ENCODE measurements at regions not wholly inside any gene's neighbourhood (a gene's known extent, or its start where the extent isn't known, plus 50 kb on each side); places are given as distances from the start of the nearest gene placed in this dataset.

DNA sequence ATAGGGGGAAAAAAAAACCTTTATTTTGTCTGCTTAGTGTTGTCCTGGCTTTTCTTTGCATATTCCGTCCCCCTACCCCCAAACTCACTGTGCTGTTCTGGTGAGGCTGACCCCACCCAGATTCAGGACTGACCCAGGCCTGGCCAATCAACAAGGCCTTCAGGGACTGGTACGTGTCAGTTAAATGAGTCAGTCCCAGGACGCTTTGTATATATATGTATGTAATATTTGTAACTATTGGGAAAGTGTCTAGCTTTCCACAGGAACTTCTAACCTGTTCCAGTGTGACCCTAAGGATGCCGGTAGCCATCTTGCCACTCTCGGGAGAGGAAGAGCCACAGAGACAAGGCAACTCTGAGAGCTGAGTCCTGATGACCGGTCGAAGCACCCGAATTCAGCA lies 107.4 kb downstream of the VCPKMT start:
- H3K18ac ChIP-seq (ENCODE audit: extremely low read depth, low read length), result no peak overlapping the region
- H3K9me3 ChIP-seq (ENCODE audit: insufficient read depth in 2 of 2, low read depth in 1 of 2, low read length in 1 of 2), result no peaks in the 10 kb centered on the region
- H2BK20ac ChIP-seq (ENCODE audit: low read length), result no peak overlapping the region
- H4K8ac ChIP-seq (ENCODE audit: extremely low read depth, insufficient read depth, low read length), result no peak overlapping the region
- H2BK5ac ChIP-seq (ENCODE audit: low read depth, low read length), result no peak overlapping the region
- no peak overlapping the region for H3K9ac ChIP-seq (replicated peaks in 1 of 4; ENCODE audit: extremely low read depth in 1 of 4, low read depth in 3 of 4, low read length in 3 of 4)
- H3K14ac ChIP-seq (ENCODE audit: insufficient read length), result no peak overlapping the region
- no peak overlapping the region for H3K23ac ChIP-seq (ENCODE audit: insufficient read length)
- no peak overlapping the region for H2BK120ac ChIP-seq (replicated peaks; ENCODE audit: low read depth, low read length)
- H4K20me1 ChIP-seq (replicated peaks in 1 of 2; ENCODE audit: control insufficient read depth in 1 of 2, insufficient read depth in 2 of 2, low read length in 2 of 2), result no peaks in the 10 kb centered on the region
- no peak overlapping the region for H2AK5ac ChIP-seq (ENCODE audit: low read depth, low read length)
- no peaks in the 10 kb centered on the region for H3K36me3 ChIP-seq (ENCODE audit: control insufficient read depth in 2 of 4, insufficient read depth in 4 of 4, low read length in 3 of 4)
- no peak overlapping the region for H3K56ac ChIP-seq (replicated peaks; ENCODE audit: insufficient read length, low read depth, low read length)
- ChIA-PET POLR2A (ENCODE audit: partially characterized antibody) (interaction anchor here (0.7 kb wide), 1 partner anchor 9 kb away, joined by 3 read pairs; no protein-coding TSS in a partner anchor), CTCF (ENCODE audit: partially characterized antibody) (interaction anchor here (1.1 to 1.7 kb wide), 3 partner anchors 31 to 143 kb away, joined by 3 to 5 read pairs (median 3); no protein-coding TSS in a partner anchor)
- H2AFZ ChIP-seq (ENCODE audit: low read length), result no peak overlapping the region
- FAIRE-seq, result no peak
- peaks cover 0 to 4% (median 0%) of the 10 kb centered on the region in 4 experiments; a peak in 1 of 7 replicates for H3K4me1 ChIP-seq (replicated peaks in 1 of 4; ENCODE audit: control insufficient read depth in 3 of 4, insufficient read depth in 4 of 4, low read length in 3 of 4)
- H3K4me3 ChIP-seq (ENCODE audit: extremely low read depth in 1 of 4, insufficient read depth in 2 of 4, low read depth in 3 of 4, low read length in 4 of 4), result no peak overlapping the region
- H3K23me2 ChIP-seq (ENCODE audit: low read depth, low read length), result no peaks in the 10 kb centered on the region; the same call in 1 of the 2 replicates
- no peak overlapping the region for H3K4me2 ChIP-seq (ENCODE audit: insufficient read depth in 1 of 2, low read depth in 2 of 2, low read length in 2 of 2)
- H3K79me1 ChIP-seq (ENCODE audit: low read depth, low read length), result no peaks in the 10 kb centered on the region
- no peak overlapping the region for H2BK15ac ChIP-seq (ENCODE audit: low read length)
- H3K27me3 ChIP-seq (replicated peaks in 1 of 4; ENCODE audit: control insufficient read depth in 3 of 4, extremely low read depth in 1 of 4, insufficient read depth in 3 of 4, low read length in 3 of 4), result peaks cover 0 to 2% (median 0%) of the 10 kb centered on the region in 4 experiments; a peak in 1 of 7 replicates
- H3K27ac ChIP-seq (ENCODE audit: low read depth, low read length), result no peak overlapping the region
- H3K4ac ChIP-seq (replicated peaks; ENCODE audit: insufficient read length, low read depth, low read length), result no peak overlapping the region
- H2BK12ac ChIP-seq (ENCODE audit: low read depth, low read length), result no peak overlapping the region
- no peaks in the 10 kb centered on the region for H3K79me2 ChIP-seq (ENCODE audit: control insufficient read depth in 1 of 2, insufficient read depth in 2 of 2, low read length in 2 of 2)
- WGBS, 2 experiments (ENCODE audit: extremely low coverage in 1 of 2, insufficient coverage in 1 of 2, insufficient read length in 1 of 2, insufficient replicate concordance in 2 of 2, low coverage in 1 of 2, low lambda C conversion rate in 2 of 2, missing lambda C conversion rate in 1 of 2), result 93% methylated on average over 8 of the region's 8 CpGs; no CpG with 5 or more reads in 1 of the 2 experiments
- H4K91ac ChIP-seq (replicated peaks; ENCODE audit: insufficient read length, low read length), result no peak overlapping the region
- no peak for DNase-seq (ENCODE audit: low read depth in 1 of 2, low spot score in 2 of 2)
- no peak overlapping the region for H4K5ac ChIP-seq (ENCODE audit: insufficient read length, low read depth, low read length)
- TF ChIP-seq ATF2 (IDR thresholded peaks at IDR 0.05; ENCODE audit: low read length) (no peak), RFX5 (IDR thresholded peaks at IDR 0.05; ENCODE audit: borderline replicate concordance, low read depth, low read length) (no peak), EP300 (IDR thresholded peaks at IDR 0.05; ENCODE audit: borderline replicate concordance in 1 of 2, low read depth in 2 of 2, low read length in 2 of 2) (no peak), NANOG (IDR thresholded peaks at IDR 0.05; ENCODE audit: insufficient read depth, low read depth, low read length, poor library complexity, severe bottlenecking) (no peak), POLR2A (IDR thresholded peaks at IDR 0.05; ENCODE audit: control extremely low read depth in 1 of 2, low read depth in 2 of 2, low read length in 2 of 2) (no peak), GTF2F1 (IDR thresholded peaks at IDR 0.05; ENCODE audit: borderline replicate concordance, low read depth, low read length) (no peak), TEAD4 (IDR thresholded peaks at IDR 0.05; ENCODE audit: low read depth, low read length) (no peak), SUZ12 (IDR thresholded peaks at IDR 0.05; ENCODE audit: low read length) (no peak), SP4 (IDR thresholded peaks at IDR 0.05; ENCODE audit: low read length) (no peak), EZH2 (IDR thresholded peaks at IDR 0.05; ENCODE audit: low read depth, low read length, severe bottlenecking) (no peak), TAF1 (IDR thresholded peaks at IDR 0.05; ENCODE audit: low read depth, low read length) (no peak), POLR2AphosphoS5 (IDR thresholded peaks at IDR 0.05; ENCODE audit: low read depth, low read length) (no peak), SIX5 (IDR thresholded peaks at IDR 0.05; ENCODE audit: low read depth, low read length) (no peak)

All from H1 (cell line).